ENCODE measurements at regions not wholly inside any gene's neighbourhood (a gene's known extent, or its start where the extent isn't known, plus 50 kb on each side); places are given as distances from the start of the nearest gene placed in this dataset.

DNA sequence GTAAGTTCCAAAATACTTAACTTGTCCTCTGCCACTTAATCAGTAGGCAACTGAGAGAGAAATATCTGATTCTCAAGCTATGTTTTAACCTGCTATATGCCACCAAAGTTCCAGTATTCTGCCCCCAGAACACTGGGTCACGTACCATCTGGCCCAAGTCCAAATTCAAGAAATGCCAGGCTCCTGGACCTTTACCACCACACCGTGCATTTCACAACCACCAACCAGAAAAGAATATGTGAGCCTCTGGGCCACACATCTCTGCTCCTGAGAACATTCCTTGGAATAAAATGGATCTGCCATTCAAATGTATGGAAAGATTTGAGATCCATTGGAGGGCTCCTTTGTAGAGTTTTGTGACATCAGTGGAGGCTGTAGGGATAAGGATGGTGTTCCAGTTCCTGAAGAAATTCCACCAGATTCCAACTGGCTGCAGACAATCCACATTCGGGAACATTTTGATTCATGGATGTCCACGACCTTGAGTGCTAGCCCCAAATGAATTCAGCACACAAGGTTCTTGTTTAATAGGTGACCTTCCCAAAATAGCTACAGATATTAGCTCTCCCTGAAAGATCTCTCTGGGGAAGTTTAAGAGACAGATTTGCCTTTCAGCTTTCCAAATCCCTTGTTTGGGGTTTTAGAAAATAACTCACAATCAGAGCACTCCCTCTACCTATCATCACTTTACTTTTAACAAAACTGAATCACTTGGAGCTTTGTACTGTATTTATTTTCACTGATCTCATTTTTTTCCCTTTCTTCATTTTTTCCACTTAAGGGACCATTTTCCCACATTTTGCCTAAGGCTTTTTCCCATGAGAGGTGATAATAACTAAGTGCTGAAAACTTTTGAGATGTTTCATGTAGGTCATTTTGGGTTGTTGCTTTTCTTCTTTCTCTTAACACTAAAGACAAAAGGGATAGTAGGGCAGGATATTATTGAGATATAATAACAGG is 128.4 kb upstream of the ZC3H11B start:
- Histone ChIP-seq H2AFZ (ENCODE audit: low read depth, low read length, severe bottlenecking) (no peak overlapping the region), H3K4me2 (ENCODE audit: low read depth, low read length, poor library complexity, severe bottlenecking) (no peak overlapping the region), H4K20me1 (ENCODE audit: low read depth, low read length) (no peaks in the 10 kb centered on the region), H3K9ac (ENCODE audit: low read length) (no peak overlapping the region), H3K9me3 (ENCODE audit: insufficient read depth, low read length) (no peaks in the 10 kb centered on the region), H3F3A (ENCODE audit: insufficient read depth) (no peaks in the 10 kb centered on the region), H3K4me3 (ENCODE audit: insufficient read depth, low read length, poor library complexity, severe bottlenecking) (no peak overlapping the region), H3K27me3 (ENCODE audit: low read length) (peaks cover 5% of the 10 kb centered on the region; the same call in 1 of the 2 replicates), H3K79me2 (ENCODE audit: insufficient read depth, low read length) (no peaks in the 10 kb centered on the region), H3K9me2 (replicated peaks; ENCODE audit: insufficient read depth, low read length) (no peaks in the 10 kb centered on the region), H3K36me3 (ENCODE audit: low read length) (no peaks in the 10 kb centered on the region), H3K27ac (ENCODE audit: low read depth, low read length) (no peak overlapping the region)
- no peak for TF ChIP-seq EZH2phosphoT487 (conservative IDR thresholded peaks at IDR 0.05; ENCODE audit: low read length)
- TF ChIP-seq, protein P1, sequence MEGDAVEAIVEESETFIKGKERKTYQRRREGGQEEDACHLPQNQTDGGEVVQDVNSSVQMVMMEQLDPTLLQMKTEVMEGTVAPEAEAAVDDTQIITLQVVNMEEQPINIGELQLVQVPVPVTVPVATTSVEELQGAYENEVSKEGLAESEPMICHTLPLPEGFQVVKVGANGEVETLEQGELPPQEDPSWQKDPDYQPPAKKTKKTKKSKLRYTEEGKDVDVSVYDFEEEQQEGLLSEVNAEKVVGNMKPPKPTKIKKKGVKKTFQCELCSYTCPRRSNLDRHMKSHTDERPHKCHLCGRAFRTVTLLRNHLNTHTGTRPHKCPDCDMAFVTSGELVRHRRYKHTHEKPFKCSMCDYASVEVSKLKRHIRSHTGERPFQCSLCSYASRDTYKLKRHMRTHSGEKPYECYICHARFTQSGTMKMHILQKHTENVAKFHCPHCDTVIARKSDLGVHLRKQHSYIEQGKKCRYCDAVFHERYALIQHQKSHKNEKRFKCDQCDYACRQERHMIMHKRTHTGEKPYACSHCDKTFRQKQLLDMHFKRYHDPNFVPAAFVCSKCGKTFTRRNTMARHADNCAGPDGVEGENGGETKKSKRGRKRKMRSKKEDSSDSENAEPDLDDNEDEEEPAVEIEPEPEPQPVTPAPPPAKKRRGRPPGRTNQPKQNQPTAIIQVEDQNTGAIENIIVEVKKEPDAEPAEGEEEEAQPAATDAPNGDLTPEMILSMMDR (IDR thresholded peaks at IDR 0.05; ENCODE audit: insufficient read depth, low read length, poor library complexity, severe bottlenecking): no peak

DNA sequence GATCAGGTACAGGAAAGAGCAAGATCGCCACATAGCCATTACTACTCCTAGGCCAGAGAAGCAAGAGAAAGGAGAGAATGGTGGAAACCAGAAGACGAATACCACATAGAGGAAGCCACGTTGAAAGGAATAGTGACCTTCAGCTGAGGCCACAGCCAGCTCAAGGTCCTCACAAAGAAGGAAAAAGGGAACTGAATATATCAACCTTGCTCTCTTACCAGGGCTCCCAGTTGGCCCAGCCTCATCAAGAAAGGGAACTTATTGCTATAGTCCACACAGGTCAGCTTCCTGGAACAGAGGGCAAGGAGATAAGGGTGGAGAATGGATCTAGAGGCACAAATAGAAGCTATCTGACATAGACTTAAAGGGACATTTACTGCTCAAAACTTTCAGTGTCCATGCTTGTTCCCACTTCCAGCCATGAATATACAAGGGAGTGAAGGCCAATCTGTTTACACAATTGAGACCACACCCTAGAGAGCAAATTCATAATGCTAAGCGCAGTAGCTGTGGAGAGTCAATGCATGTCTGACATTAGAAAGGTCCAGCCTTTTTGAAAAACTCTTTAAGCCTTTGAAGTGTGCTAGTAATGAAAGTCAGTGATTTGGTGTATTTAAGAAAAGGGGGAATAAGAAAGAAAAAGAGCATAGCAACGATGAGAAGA is 120.7 kb upstream of the ZC3H11B start:
- no peak overlapping the region for H2AFZ ChIP-seq (ENCODE audit: low read depth, low read length, severe bottlenecking)
- no peak for TF ChIP-seq EZH2phosphoT487 (conservative IDR thresholded peaks at IDR 0.05; ENCODE audit: low read length)
- TF ChIP-seq, protein P1 (IDR thresholded peaks at IDR 0.05; ENCODE audit: insufficient read depth, low read length, poor library complexity, severe bottlenecking): no peak

GRCh38 chr1:219732814-219733491 is 120.0 kb upstream of the ZC3H11B start:
- no peaks in the 10 kb centered on the region for H3F3A ChIP-seq (ENCODE audit: insufficient read depth)
- no peaks in the 10 kb centered on the region for H3K36me3 ChIP-seq (ENCODE audit: low read length)
- H3K27me3 ChIP-seq (ENCODE audit: low read length): no peaks in the 10 kb centered on the region
- H3K4me3 ChIP-seq (ENCODE audit: insufficient read depth, low read length, poor library complexity, severe bottlenecking): no peak overlapping the region
- no peak overlapping the region for H2AFZ ChIP-seq (ENCODE audit: low read depth, low read length, severe bottlenecking)
- H3K9me3 ChIP-seq (ENCODE audit: insufficient read depth, low read length): no peaks in the 10 kb centered on the region
- H4K20me1 ChIP-seq (ENCODE audit: low read depth, low read length): no peaks in the 10 kb centered on the region
- H3K4me2 ChIP-seq (ENCODE audit: low read depth, low read length, poor library complexity, severe bottlenecking): no peak overlapping the region
- no peaks in the 10 kb centered on the region for H3K79me2 ChIP-seq (ENCODE audit: insufficient read depth, low read length)
- H3K9ac ChIP-seq (ENCODE audit: low read length): no peak overlapping the region
- no peak overlapping the region for H3K27ac ChIP-seq (ENCODE audit: low read depth, low read length)
- TF ChIP-seq EZH2phosphoT487 (conservative IDR thresholded peaks at IDR 0.05; ENCODE audit: low read length): no peak
- TF ChIP-seq, protein P1 (IDR thresholded peaks at IDR 0.05; ENCODE audit: insufficient read depth, low read length, poor library complexity, severe bottlenecking): no peak
- no peaks in the 10 kb centered on the region for H3K9me2 ChIP-seq (replicated peaks; ENCODE audit: insufficient read depth, low read length)

More for the DNA sequence above, 120.7 kb upstream of the ZC3H11B start:
- Histone ChIP-seq H3K27me3 (ENCODE audit: low read length) (no peaks in the 10 kb centered on the region), H4K20me1 (ENCODE audit: low read depth, low read length) (no peaks in the 10 kb centered on the region), H3K27ac (ENCODE audit: low read depth, low read length) (no peak overlapping the region), H3K9ac (ENCODE audit: low read length) (no peak overlapping the region), H3K79me2 (ENCODE audit: insufficient read depth, low read length) (no peaks in the 10 kb centered on the region), H3K4me3 (ENCODE audit: insufficient read depth, low read length, poor library complexity, severe bottlenecking) (no peak overlapping the region), H3F3A (ENCODE audit: insufficient read depth) (no peaks in the 10 kb centered on the region), H3K9me2 (replicated peaks; ENCODE audit: insufficient read depth, low read length) (no peaks in the 10 kb centered on the region), H3K36me3 (ENCODE audit: low read length) (no peaks in the 10 kb centered on the region), H3K9me3 (ENCODE audit: insufficient read depth, low read length) (no peaks in the 10 kb centered on the region), H3K4me2 (ENCODE audit: low read depth, low read length, poor library complexity, severe bottlenecking) (no peak overlapping the region)
